Neuronal stem cell (in vitro differentiated cells): ENCODE measurements at regions not wholly inside any gene's neighbourhood (a gene's known extent, or its start where the extent isn't known, plus 50 kb on each side); places are given as distances from the start of the nearest gene placed in this dataset.
"Not testable (repeated sequence)": the region's sequence is repeated elsewhere in the genome, so short reads cannot be mapped to it uniquely, and the experiment has no call there.

Experiments
- DNase-seq: peaks from one replicate; pipeline ENCODE4 v3.0.0-alpha.2; 2013; ENCODE audit warnings: low spot score
- H2AFZ ChIP-seq: one replicate; pipeline ENCODE4 v1.6.1; 2013; ENCODE audit warnings: mild to moderate bottlenecking, low read length, inconsistent platforms
- H2AK5ac ChIP-seq: 2 replicates; pipeline ENCODE4 v1.6.1; 2013; ENCODE audit warnings: low read depth, mild to moderate bottlenecking, inconsistent platforms, low read length, moderate library complexity, mixed read lengths
- H2BK120ac ChIP-seq: 2 replicates; pipeline ENCODE4 v1.6.1; 2013; ENCODE audit warnings: low read depth, mild to moderate bottlenecking, inconsistent platforms, low read length, moderate library complexity, mixed read lengths
- H2BK12ac ChIP-seq: one replicate; pipeline ENCODE4 v1.6.1; 2013; ENCODE audit warnings: low read length, inconsistent platforms
- H2BK15ac ChIP-seq: 2 replicates; pipeline ENCODE4 v1.6.1; 2013; ENCODE audit warnings: mild to moderate bottlenecking, low read length, inconsistent platforms, mixed read lengths
- H2BK5ac ChIP-seq: one replicate; pipeline ENCODE4 v1.6.1; 2013; ENCODE audit warnings: inconsistent platforms, mild to moderate bottlenecking, low read length, moderate library complexity
- H3K14ac ChIP-seq: one replicate; pipeline ENCODE4 v1.6.1; 2013; ENCODE audit warnings: low read length, inconsistent platforms
- H3K18ac ChIP-seq: 2 replicates; pipeline ENCODE4 v1.6.1; 2013; ENCODE audit warnings: low read length, inconsistent platforms
- H3K23ac ChIP-seq: 2 replicates; pipeline ENCODE4 v1.6.1; 2013; ENCODE audit warnings: low read depth, mild to moderate bottlenecking, mixed read lengths, low read length, inconsistent platforms; ENCODE audit not compliant: poor library complexity
- H3K27ac ChIP-seq: replicated peaks from 3 replicates; pipeline ENCODE4 v1.5.1; 2013; ENCODE audit warnings: low read length, inconsistent platforms
- H3K27me3 ChIP-seq, 3 experiments: 2 replicates each; pipeline ENCODE4 v1.6.1; 2013; ENCODE audit warnings: low read length in 3 of 3, mild to moderate bottlenecking in 2 of 3, inconsistent platforms in 1 of 3, low read depth in 1 of 3, mixed read lengths in 1 of 3, moderate library complexity in 1 of 3; ENCODE audit not compliant: control insufficient read depth in 3 of 3, insufficient read depth in 3 of 3
- H3K36me3 ChIP-seq, 2 donors: replicated peaks in 1 of 2; 2 replicates each; pipeline ENCODE4 v1.6.1; 2013; ENCODE audit warnings: low read length in 2 of 2; ENCODE audit not compliant: control insufficient read depth in 2 of 2, insufficient read depth in 2 of 2
- H3K4ac ChIP-seq: 2 replicates; pipeline ENCODE4 v1.6.1; 2013; ENCODE audit warnings: inconsistent platforms, mild to moderate bottlenecking, low read length, moderate library complexity
- H3K4me1 ChIP-seq, 2 donors: 1 replicate in 1 of 2; 2 replicates in 1 of 2; pipeline ENCODE4 v1.6.1; 2013; ENCODE audit warnings: low read length in 2 of 2, low read depth in 1 of 2; ENCODE audit not compliant: control insufficient read depth in 2 of 2, insufficient read depth in 1 of 2
- H3K4me2 ChIP-seq: one replicate; pipeline ENCODE4 v1.6.1; 2013; ENCODE audit warnings: mild to moderate bottlenecking, low read length, inconsistent platforms; ENCODE audit not compliant: insufficient read depth, poor library complexity, severe bottlenecking
- H3K4me3 ChIP-seq, 2 donors: 2 replicates each; pipeline ENCODE4 v1.5.1; 2013; ENCODE audit warnings: low read length in 2 of 2, mild to moderate bottlenecking in 2 of 2, inconsistent platforms in 1 of 2, moderate library complexity in 1 of 2
- H3K79me1 ChIP-seq: one replicate; pipeline ENCODE4 v1.6.1; 2013; ENCODE audit warnings: low read depth, mild to moderate bottlenecking, inconsistent platforms, low read length, moderate library complexity
- H3K9ac ChIP-seq: one replicate; pipeline ENCODE4 v1.6.1; 2013; ENCODE audit warnings: mild to moderate bottlenecking, low read depth, low read length, inconsistent platforms; ENCODE audit not compliant: poor library complexity
- H3K9me3 ChIP-seq, 2 donors: replicated peaks in 1 of 2; 2 replicates each; pipeline versions ENCODE3 to v1.6.1; 2013; ENCODE audit warnings: low read length in 2 of 2, mild to moderate bottlenecking in 2 of 2, inconsistent platforms in 1 of 2, low read depth in 1 of 2, mixed read lengths in 1 of 2, moderate library complexity in 1 of 2; ENCODE audit not compliant: control insufficient read depth in 2 of 2, insufficient read depth in 1 of 2
- H4K8ac ChIP-seq: one replicate; pipeline ENCODE4 v1.6.1; 2013; ENCODE audit warnings: low read depth, mild to moderate bottlenecking, inconsistent platforms, low read length, moderate library complexity
- H4K91ac ChIP-seq: one replicate; pipeline ENCODE4 v1.6.1; 2013; ENCODE audit warnings: low read length, low read depth, mild to moderate bottlenecking, inconsistent platforms; ENCODE audit not compliant: poor library complexity
- WGBS, 2 donors: extraction: QIAGEN DNeasy Blood & Tissue Kit; methylation state at CpG; one replicate each; pipeline ENCODE4 v1.1.7; 2013; ENCODE audit warnings: missing lambda C conversion rate in 2 of 2, mixed read lengths in 1 of 2; ENCODE audit not compliant: insufficient read length in 2 of 2, insufficient replicate concordance in 1 of 2; ENCODE audit errors: extremely low coverage in 2 of 2; 5-methylcytosine and 5-hydroxymethylcytosine counted together

DNA sequence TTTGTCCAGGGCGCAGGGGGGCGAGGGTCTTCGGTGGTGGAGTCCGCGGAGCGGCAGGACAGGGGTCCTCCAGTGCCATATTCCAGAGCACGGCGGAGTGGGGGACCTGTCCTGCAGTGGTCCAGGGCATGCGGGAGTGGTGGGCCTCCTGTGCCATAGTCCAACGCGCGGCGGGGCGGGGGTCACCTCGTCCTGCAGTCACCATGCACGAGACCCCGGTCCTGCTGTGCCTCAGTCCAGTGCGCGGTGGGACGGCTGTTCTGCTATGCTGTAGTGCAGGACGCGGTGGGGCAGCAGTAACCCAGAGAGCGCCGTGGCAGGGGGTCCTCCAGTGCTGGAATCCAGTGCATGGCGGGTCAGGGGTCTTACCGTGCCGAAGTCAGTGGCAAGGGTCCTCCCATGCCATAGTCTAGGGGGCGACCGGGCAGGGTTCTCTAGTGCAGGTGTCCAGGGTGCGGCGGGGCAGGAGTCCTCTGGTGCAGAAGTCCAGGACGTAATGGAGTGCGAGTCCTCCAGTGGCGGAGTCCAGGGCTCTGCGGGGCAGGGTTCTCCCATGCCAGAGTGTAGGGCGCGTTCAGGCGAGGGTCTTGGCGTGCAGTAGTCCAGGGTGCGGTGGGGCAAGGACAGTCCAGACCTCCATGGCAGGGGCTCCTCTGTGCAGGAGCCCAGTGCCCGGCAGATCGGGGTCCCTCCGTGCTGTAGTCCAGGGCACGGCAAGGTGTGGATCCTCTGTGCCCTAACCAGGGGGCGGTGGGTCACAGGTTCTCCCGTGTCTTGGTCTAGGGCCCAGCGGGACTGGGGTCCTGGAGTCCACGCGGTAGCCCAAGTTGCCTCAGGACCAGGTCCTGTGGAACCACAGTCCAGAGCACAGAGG, 130.4 kb downstream of the CCDC74A start:
- Histone ChIP-seq H2BK12ac (no peak overlapping the region), H2AK5ac (no peak overlapping the region), H2AFZ (no peak overlapping the region), H2BK5ac (no peak overlapping the region), H3K9me3 (peaks cover 0 to 2% of the 10 kb centered on the region in 2 donors), H2BK120ac (no peak overlapping the region), H3K4me3 (no peak overlapping the region), H3K27me3 (peaks cover 0 to 3% (median 0%) of the 10 kb centered on the region in 3 experiments), H2BK15ac (no peak overlapping the region), H3K4ac (no peak overlapping the region), H3K4me1 (peaks cover 0 to 4% of the 10 kb centered on the region in 2 donors), H3K4me2 (no peak overlapping the region), H4K8ac (no peak overlapping the region), H4K91ac (no peak overlapping the region), H3K9ac (no peak overlapping the region), H3K18ac (no peak overlapping the region), H3K14ac (no peak overlapping the region), H3K23ac (no peak overlapping the region), H3K79me1 (no peaks in the 10 kb centered on the region), H3K36me3 (no peaks in the 10 kb centered on the region), H3K27ac (no peak overlapping the region)
- no CpG with 5 or more reads among the region's 49 CpGs for WGBS, 2 donors
- no peak for DNase-seq

DNA sequence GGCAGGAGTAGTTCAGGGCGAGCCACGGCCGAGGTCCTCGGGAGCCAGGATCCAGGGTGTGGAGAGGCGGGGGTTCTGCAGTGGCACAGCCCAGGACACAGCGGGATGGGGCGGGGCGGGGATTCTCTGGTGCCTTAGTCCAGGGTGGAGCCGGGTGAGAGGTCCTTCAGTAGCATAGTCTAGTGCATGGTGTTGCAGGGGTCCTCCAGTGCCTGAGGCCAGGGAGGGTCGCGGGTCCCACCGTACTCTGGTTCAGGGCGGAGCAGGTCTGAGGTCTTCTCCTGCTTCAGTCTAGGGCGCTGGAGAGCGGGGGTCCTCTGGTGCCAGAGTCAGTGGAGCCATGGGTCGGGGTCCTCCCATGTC, 131.1 kb downstream of the CCDC74A start:
- Histone ChIP-seq H3K4ac (no peak overlapping the region), H3K14ac (peak overlapping the region; percentile 17), H3K23ac (no peak overlapping the region), H2BK120ac (no peak overlapping the region), H3K4me1 (peaks cover 0 to 4% of the 10 kb centered on the region in 2 donors), H3K4me2 (no peak overlapping the region), H3K36me3 (no peaks in the 10 kb centered on the region), H4K91ac (no peak overlapping the region), H3K4me3 (no peak overlapping the region), H4K8ac (no peak overlapping the region), H3K9me3 (peaks cover 0 to 2% of the 10 kb centered on the region in 2 donors), H2AK5ac (no peak overlapping the region), H3K79me1 (no peaks in the 10 kb centered on the region), H3K27ac (no peak overlapping the region), H2BK12ac (no peak overlapping the region), H2BK5ac (no peak overlapping the region), H3K27me3 (peaks cover 0 to 3% (median 0%) of the 10 kb centered on the region in 3 experiments), H2BK15ac (no peak overlapping the region), H2AFZ (no peak overlapping the region), H3K18ac (no peak overlapping the region), H3K9ac (no peak overlapping the region)
- DNase-seq, result no peak
- WGBS, 2 donors, result no CpG with 5 or more reads among the region's 16 CpGs

DNA sequence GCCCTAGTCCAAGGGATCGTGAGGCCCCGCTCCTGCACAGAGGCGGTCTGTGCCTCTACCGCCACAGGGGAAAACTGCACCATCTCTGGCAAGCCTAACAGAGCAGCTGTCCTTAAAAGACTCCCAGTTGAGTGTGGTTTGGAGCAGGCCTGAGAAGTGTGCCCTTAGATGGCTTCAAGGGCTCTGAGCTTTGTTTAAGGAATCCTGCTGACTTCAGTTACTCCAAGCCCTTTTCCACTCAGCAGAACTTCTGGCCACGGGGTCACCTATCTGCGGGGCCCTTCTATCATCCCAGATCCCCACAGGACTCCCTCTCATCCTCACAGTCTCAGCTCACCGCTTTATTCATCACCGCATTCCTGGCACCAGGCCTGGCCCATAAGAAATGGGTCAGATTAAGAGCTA, 131.5 kb downstream of the CCDC74A start:
- Histone ChIP-seq H4K8ac (no peak overlapping the region), H3K18ac (no peak overlapping the region), H3K4me1 (peaks cover 0 to 4% of the 10 kb centered on the region in 2 donors), H3K4ac (no peak overlapping the region), H2BK12ac (no peak overlapping the region), H4K91ac (no peak overlapping the region), H2AK5ac (no peak overlapping the region), H2BK15ac (no peak overlapping the region), H3K36me3 (no peaks in the 10 kb centered on the region), H2BK120ac (no peak overlapping the region), H2BK5ac (no peak overlapping the region), H3K14ac (peak overlapping the region; percentile 17), H3K27me3 (peaks cover 0 to 3% (median 0%) of the 10 kb centered on the region in 3 experiments), H3K9me3 (peaks cover 0 to 2% of the 10 kb centered on the region in 2 donors), H2AFZ (no peak overlapping the region), H3K79me1 (no peaks in the 10 kb centered on the region), H3K23ac (no peak overlapping the region), H3K27ac (no peak overlapping the region), H3K9ac (no peak overlapping the region), H3K4me2 (no peak overlapping the region), H3K4me3 (no peak overlapping the region)
- DNase-seq, result no peak
- no CpG with 5 or more reads among the region's 8 CpGs for WGBS, 2 donors

DNA sequence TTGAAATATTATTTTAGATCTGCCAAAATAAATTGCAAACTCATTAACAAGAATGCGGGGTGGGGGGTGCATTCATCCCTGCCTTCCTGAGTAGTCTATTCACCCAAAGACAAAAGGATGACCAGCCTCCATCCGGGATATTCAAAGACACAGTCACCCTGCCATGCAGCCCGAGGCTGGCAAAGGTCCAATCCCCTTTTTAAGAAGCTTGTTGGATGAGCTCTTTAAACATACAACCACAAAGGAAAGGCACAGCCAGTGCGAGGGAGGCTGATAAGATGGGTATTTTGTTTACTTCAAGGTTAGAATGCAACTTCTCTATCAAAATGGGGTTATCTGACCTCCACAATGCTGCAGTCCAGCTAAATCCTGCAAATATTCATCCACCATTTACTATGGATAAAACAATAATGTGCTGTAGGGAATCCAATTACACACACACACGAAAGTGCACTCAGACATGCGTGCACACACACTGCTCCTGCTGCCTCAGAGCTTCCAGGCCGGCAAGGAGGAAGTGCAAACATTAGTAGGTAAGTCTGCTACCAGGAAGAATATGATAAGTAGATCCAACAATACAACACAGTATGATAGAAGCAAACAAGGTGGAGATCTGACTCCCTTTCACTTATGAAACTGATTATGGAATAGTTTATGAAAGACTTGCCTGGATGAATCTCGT, 133.6 kb downstream of the CCDC74A start:
- not testable (repeated sequence) for H2BK120ac ChIP-seq, H3K18ac ChIP-seq, H4K91ac ChIP-seq, H3K14ac ChIP-seq, H3K27me3 ChIP-seq, H3K4me3 ChIP-seq, H2BK15ac ChIP-seq, H3K4me1 ChIP-seq, H3K23ac ChIP-seq, H3K27ac ChIP-seq, H3K4me2 ChIP-seq, H3K79me1 ChIP-seq, H3K9me3 ChIP-seq, H3K36me3 ChIP-seq, H2BK12ac ChIP-seq, H2AK5ac ChIP-seq, H3K4ac ChIP-seq, H2BK5ac ChIP-seq, H2AFZ ChIP-seq, DNase-seq, H3K9ac ChIP-seq
- WGBS, 2 donors, result no CpG with 5 or more reads among the region's 8 CpGs
- peak overlapping the region; percentile 1 for H4K8ac ChIP-seq
